ENCODE measurements at regions not wholly inside any gene's neighbourhood (a gene's known extent, or its start where the extent isn't known, plus 50 kb on each side); places are given as distances from the start of the nearest gene placed in this dataset.

GRCh38 chr9:118305331-118305730 lies 601.1 kb downstream of the TLR4 start:
- no peaks in the 10 kb centered on the region for H3K4me1 ChIP-seq
- H3K27ac ChIP-seq: no peak overlapping the region
- no peaks in the 10 kb centered on the region for H3K27me3 ChIP-seq
- 11 to 31% methylated on average over 1 of the region's 1 CpG for WGBS, 2 donors
- no peak for TF ChIP-seq POLR2A (IDR thresholded peaks at IDR 0.05)
- no peak for TF ChIP-seq CTCF (IDR thresholded peaks at IDR 0.05)
- intact Hi-C loops (cut with DNase I): no loop called here
- H3K36me3 ChIP-seq: no peaks in the 10 kb centered on the region
- no peak for DNase-seq
- no peak overlapping the region for H3K4me3 ChIP-seq
- no peaks in the 10 kb centered on the region for H3K9me3 ChIP-seq

- Histone ChIP-seq H3K4me3 (no peak overlapping the region), H3K36me3 (no peaks in the 10 kb centered on the region), H3K9me3 (no peaks in the 10 kb centered on the region), H3K27me3 (no peaks in the 10 kb centered on the region), H3K4me1 (no peaks in the 10 kb centered on the region), H3K27ac (no peak overlapping the region)
- no peak for TF ChIP-seq POLR2A (IDR thresholded peaks at IDR 0.05)
- no peak for TF ChIP-seq CTCF (IDR thresholded peaks at IDR 0.05)
- intact Hi-C loops (cut with DNase I): no loop called here
- no peak for DNase-seq
- 34 to 40% methylated on average over 3 of the region's 3 CpGs for WGBS, 2 donors
Observed at GRCh38 chr9:118306801-118307200, 602.6 kb downstream of the TLR4 start.

GRCh38 chr9:118313965-118314364 lies 609.8 kb downstream of the TLR4 start:
- intact Hi-C loops (cut with DNase I): no loop called here
- no peak overlapping the region for H3K4me3 ChIP-seq
- 43 to 50% methylated on average over 3 of the region's 3 CpGs for WGBS, 2 donors
- no peaks in the 10 kb centered on the region for H3K9me3 ChIP-seq
- no peaks in the 10 kb centered on the region for H3K36me3 ChIP-seq
- TF ChIP-seq CTCF (IDR thresholded peaks at IDR 0.05) (no peak), POLR2A (IDR thresholded peaks at IDR 0.05) (no peak)
- H3K27me3 ChIP-seq: no peaks in the 10 kb centered on the region
- H3K4me1 ChIP-seq: no peaks in the 10 kb centered on the region
- no peak for DNase-seq
- no peak overlapping the region for H3K27ac ChIP-seq

- 55 to 62% methylated on average over 2 of the region's 2 CpGs for WGBS, 2 donors
- TF ChIP-seq POLR2A (IDR thresholded peaks at IDR 0.05) (no peak), CTCF (IDR thresholded peaks at IDR 0.05) (no peak)
Observed at GRCh38 chr9:118316831-118317343, 612.7 kb downstream of the TLR4 start.

GRCh38 chr9:118318770-118319431 lies 614.7 kb downstream of the TLR4 start:
- Histone ChIP-seq H3K27me3 (no peaks in the 10 kb centered on the region), H3K27ac (no peak overlapping the region), H3K4me3 (no peak overlapping the region), H3K4me1 (no peaks in the 10 kb centered on the region), H3K36me3 (no peaks in the 10 kb centered on the region), H3K9me3 (no peaks in the 10 kb centered on the region)
- 33 to 41% methylated on average over 1 of the region's 1 CpG for WGBS, 2 donors
- intact Hi-C loops (cut with DNase I): no loop called here
- no peak for TF ChIP-seq POLR2A (IDR thresholded peaks at IDR 0.05)
- no peak for TF ChIP-seq CTCF (IDR thresholded peaks at IDR 0.05)
- no peak for DNase-seq

More at GRCh38 chr9:118316831-118317343, 612.7 kb downstream of the TLR4 start:
- Histone ChIP-seq H3K9me3 (no peaks in the 10 kb centered on the region), H3K4me1 (no peaks in the 10 kb centered on the region), H3K27me3 (no peaks in the 10 kb centered on the region), H3K27ac (no peak overlapping the region), H3K4me3 (no peak overlapping the region), H3K36me3 (no peaks in the 10 kb centered on the region)
- intact Hi-C loops (cut with DNase I): no loop called here
- DNase-seq: no peak
